Mesothelial cell of epicardium (in vitro differentiated cells): ENCODE measurements at regions not wholly inside any gene's neighbourhood (a gene's known extent, or its start where the extent isn't known, plus 50 kb on each side); places are given as distances from the start of the nearest gene placed in this dataset.
A peak's percentile ranks its signal among the peaks of the same experiment; 100 is the strongest.

Source experiments
- DNase-seq, 2 experiments: peaks; one replicate each; pipeline ENCODE4 v3.0.0; 2021; ENCODE audit warnings: low spot score in 2 of 2; ENCODE audit not compliant: unreplicated experiment in 2 of 2
- H3K27ac Mint-ChIP-seq: 2 replicates; pipeline ENCODE4 v1.8.0; 2021; ENCODE audit warnings: mixed read lengths
- H3K27me3 Mint-ChIP-seq: 2 replicates; pipeline ENCODE4 v1.8.0; 2021; ENCODE audit warnings: low read depth, mixed read lengths
- H3K36me3 Mint-ChIP-seq: 2 replicates; pipeline ENCODE4 v1.8.0; 2021; ENCODE audit warnings: mixed read lengths
- H3K4me1 Mint-ChIP-seq: 2 replicates; pipeline ENCODE4 v1.8.0; 2021; ENCODE audit warnings: mixed read lengths
- H3K4me3 Mint-ChIP-seq: 2 replicates; pipeline ENCODE4 v1.8.0; 2021; ENCODE audit warnings: mild to moderate bottlenecking, moderate library complexity, mixed read lengths
- H3K9me3 Mint-ChIP-seq: 2 replicates; pipeline ENCODE4 v1.8.0; 2021; ENCODE audit warnings: mixed read lengths
- TF ChIP-seq, protein P1 (sequence below): fragments of 200-600 bp; sonication (generic); IDR thresholded peaks from one replicate; pipeline ENCODE4 v1.5.0; 2021; ENCODE audit warnings: antibody characterized with exemption; ENCODE audit not compliant: unreplicated experiment

DNA sequence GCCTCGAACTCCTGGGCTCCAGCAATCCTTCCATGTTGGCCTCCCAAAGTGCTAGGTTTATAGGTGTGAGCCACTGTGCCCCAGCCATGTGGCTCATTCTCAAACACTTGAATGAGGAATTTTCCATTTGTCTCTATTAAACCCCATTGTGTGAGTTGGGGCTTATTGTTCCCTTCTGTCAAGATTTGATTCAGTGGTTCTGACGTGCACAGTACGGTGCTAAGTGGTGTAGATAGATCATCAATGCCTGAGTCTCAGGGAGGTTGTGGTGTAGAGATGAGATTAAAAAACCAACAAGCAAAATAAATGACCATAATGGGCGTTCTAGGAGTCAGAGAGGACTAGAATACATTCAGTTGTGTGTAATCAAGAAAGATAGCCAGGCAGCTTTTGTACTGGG is 335.6 kb downstream of the PRL start:
- H3K27ac Mint-ChIP-seq = peak overlapping the region; percentile 13

DNA sequence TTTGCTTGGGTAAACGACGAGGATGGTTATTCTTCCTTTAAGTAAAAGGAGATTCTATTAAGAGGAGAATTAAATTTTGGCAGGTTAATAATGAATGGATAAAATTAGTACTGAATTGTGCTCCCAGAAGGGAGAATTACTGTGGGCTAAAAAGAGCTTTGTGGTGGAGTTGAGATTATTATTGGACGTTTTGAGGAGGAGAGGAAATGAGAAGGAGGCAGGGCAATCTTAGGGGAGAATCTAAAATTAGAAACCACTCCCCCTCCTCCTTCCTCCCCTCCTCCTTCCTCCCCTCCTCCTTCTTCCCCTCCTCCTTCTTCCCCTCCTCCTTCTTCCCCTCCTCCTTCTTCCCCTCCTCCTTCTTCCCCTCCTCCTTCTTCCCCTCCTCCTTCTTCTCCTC is 331.8 kb downstream of the PRL start:
- H3K4me1 Mint-ChIP-seq = peaks cover 54% of the 10 kb centered on the region
- H3K27me3 Mint-ChIP-seq = no peaks in the 10 kb centered on the region
- no peak for DNase-seq

More for the DNA sequence above, 335.6 kb downstream of the PRL start:
- TF ChIP-seq, protein P1, sequence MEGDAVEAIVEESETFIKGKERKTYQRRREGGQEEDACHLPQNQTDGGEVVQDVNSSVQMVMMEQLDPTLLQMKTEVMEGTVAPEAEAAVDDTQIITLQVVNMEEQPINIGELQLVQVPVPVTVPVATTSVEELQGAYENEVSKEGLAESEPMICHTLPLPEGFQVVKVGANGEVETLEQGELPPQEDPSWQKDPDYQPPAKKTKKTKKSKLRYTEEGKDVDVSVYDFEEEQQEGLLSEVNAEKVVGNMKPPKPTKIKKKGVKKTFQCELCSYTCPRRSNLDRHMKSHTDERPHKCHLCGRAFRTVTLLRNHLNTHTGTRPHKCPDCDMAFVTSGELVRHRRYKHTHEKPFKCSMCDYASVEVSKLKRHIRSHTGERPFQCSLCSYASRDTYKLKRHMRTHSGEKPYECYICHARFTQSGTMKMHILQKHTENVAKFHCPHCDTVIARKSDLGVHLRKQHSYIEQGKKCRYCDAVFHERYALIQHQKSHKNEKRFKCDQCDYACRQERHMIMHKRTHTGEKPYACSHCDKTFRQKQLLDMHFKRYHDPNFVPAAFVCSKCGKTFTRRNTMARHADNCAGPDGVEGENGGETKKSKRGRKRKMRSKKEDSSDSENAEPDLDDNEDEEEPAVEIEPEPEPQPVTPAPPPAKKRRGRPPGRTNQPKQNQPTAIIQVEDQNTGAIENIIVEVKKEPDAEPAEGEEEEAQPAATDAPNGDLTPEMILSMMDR = no peak
- no peaks in the 10 kb centered on the region for H3K9me3 Mint-ChIP-seq
- no peak overlapping the region for H3K4me3 Mint-ChIP-seq
- H3K4me1 Mint-ChIP-seq = peaks cover 35% of the 10 kb centered on the region
- no peaks in the 10 kb centered on the region for H3K27me3 Mint-ChIP-seq
- DNase-seq = no peak
- peaks cover 8% of the 10 kb centered on the region for H3K36me3 Mint-ChIP-seq

DNA sequence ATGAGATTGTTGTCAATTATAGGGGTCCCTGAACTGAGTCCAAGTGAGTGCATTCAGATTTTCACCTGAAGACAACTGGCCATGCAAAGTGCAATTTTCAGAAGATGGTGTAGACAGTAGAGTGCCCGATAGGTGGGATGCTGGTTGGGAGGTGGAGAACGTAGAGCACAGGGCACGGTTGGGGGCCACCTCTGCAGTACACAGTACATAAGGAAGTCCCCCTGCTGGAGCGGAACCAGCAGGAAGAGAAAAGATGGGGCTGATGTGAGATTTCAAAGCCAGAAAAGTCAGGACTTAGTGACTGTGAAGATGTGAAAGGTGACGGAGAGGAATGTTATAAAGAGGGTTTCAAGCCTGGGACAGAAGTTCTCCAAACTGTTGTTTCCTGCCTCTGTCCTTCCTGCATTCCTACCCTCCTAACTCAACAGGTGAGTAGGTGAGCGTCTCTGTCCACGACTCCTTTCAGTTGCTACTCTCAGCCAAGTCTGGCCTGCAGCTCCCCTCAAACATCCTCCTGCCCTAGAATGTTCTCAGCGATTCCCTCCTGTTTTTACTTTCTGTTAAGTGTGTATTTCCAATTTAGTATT is 330.8 kb downstream of the PRL start:
- H3K27ac Mint-ChIP-seq = peak overlapping the region; percentile 75
- no peak for DNase-seq
- H3K27me3 Mint-ChIP-seq = no peaks in the 10 kb centered on the region
- TF ChIP-seq, protein P1 = no peak
- H3K36me3 Mint-ChIP-seq = peaks cover 4% of the 10 kb centered on the region
- H3K9me3 Mint-ChIP-seq = no peaks in the 10 kb centered on the region
- no peak overlapping the region for H3K4me3 Mint-ChIP-seq
- H3K4me1 Mint-ChIP-seq = peaks cover 60% of the 10 kb centered on the region

More for the DNA sequence above, 331.8 kb downstream of the PRL start:
- Mint-ChIP-seq H3K4me3 (no peak overlapping the region), H3K36me3 (peaks cover 4% of the 10 kb centered on the region), H3K27ac (no peak overlapping the region), H3K9me3 (no peaks in the 10 kb centered on the region)
- TF ChIP-seq, protein P1 = no peak

DNA sequence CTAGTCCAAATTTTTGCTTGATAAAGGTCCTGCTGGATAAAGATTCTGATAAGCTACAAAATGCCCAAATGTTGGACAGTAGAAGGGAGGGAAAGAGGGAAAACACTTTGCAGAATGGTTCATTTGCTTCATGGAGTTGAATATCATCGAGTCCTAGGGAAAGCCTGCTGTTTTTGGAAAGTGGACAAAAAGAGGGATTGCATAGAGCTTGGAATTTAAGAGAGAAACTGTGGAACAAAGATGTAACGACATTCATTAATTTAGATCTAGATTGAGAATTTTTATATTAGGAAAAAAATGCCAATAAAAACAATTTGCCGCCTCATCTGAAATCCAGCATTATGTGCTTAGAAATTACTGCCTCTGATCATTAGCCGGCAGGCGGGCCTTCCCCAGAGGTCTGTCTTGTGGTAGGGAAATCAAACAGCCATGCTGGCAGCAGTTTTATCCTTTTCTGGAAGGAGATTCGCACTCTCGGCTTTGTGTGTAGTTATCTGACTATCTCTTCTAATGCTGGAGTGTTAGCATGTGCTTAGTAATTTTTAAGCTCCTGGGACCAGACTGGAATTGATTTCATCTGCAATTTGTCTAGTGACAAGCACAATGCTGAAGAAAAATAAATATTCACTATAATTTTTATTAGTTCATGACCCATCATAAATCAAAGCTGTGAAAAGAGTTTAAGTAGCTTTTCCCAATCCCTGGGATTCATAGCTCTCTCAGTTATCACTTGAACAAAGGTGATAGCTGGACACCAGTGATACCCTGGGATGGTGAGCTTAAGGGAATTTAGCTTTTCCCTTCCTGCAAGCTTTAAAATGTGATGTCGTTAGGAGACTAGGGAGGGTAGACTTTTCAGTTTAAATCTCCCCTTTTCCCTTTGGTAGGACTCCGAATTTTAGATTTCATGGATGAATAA is 329.5 kb downstream of the PRL start:
- Mint-ChIP-seq H3K9me3 (no peaks in the 10 kb centered on the region), H3K4me1 (peaks cover 70% of the 10 kb centered on the region), H3K36me3 (no peaks in the 10 kb centered on the region), H3K27me3 (no peaks in the 10 kb centered on the region), H3K4me3 (no peak overlapping the region), H3K27ac (peak overlapping the region; percentile 81)
- no peak for DNase-seq
- TF ChIP-seq, protein P1 = no peak

DNA sequence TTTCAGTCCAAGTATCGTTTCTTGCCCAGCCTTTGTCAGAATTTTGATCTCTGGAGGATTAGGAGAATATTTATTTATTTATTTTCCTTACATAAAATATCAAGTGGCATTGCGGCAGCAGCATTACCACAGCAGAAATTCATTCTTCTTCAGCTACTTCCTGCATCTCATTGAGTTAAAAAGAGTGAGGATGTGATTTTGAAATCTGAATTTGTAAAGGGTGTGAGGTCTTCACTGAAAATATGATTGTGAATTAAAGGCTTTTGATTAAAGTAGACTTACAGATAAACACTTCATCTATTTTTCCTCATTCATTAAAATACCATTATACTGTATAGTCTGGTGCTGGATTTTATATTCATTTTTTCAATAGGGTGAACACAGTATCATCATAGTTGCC is 328.4 kb downstream of the PRL start:
- Mint-ChIP-seq H3K27ac (no peak overlapping the region), H3K27me3 (no peaks in the 10 kb centered on the region), H3K9me3 (no peaks in the 10 kb centered on the region), H3K4me3 (no peak overlapping the region), H3K36me3 (peaks cover 6% of the 10 kb centered on the region), H3K4me1 (peaks cover 65% of the 10 kb centered on the region)
- TF ChIP-seq, protein P1 = no peak
- no peak for DNase-seq
